Gastrocnemius medialis (tissue), 4 donors: ENCODE measurements at regions not wholly inside any gene's neighbourhood (a gene's known extent, or its start where the extent isn't known, plus 50 kb on each side); places are given as distances from the start of the nearest gene placed in this dataset.

Experiments
- CTCF ChIP-seq, 5 experiments: fragments of 450-650 bp in 3 of 5; fragments of 200-600 bp in 2 of 5; sonication (generic) in 2 of 5; IDR thresholded peaks in 4 of 5; conservative IDR thresholded peaks in 1 of 5; 1 replicate in 4 of 5; 2 replicates in 1 of 5; pipeline ENCODE4 v1.5.1; 2016 to 2019; ENCODE audit warnings: antibody characterized with exemption in 5 of 5, mild to moderate bottlenecking in 3 of 5, moderate library complexity in 3 of 5
- POLR2A ChIP-seq, 2 donors: fragments of 450-650 bp; IDR thresholded peaks; one replicate each; pipeline ENCODE4 v1.6.1; 2017; ENCODE audit warnings: antibody characterized with exemption in 2 of 2, mild to moderate bottlenecking in 2 of 2, moderate library complexity in 2 of 2

- TF ChIP-seq CTCF (IDR thresholded peaks at IDR 0.05 in 4 of 5, conservative IDR thresholded peaks at IDR 0.05 in 1 of 5) (no peak), POLR2A (IDR thresholded peaks at IDR 0.05) (no peak)
Observed at GRCh38 chr7:94294471-94295131, 100.1 kb upstream of the COL1A2 start.
